ENCODE measurements at regions not wholly inside any gene's neighbourhood (a gene's known extent, or its start where the extent isn't known, plus 50 kb on each side); places are given as distances from the start of the nearest gene placed in this dataset.

DNA sequence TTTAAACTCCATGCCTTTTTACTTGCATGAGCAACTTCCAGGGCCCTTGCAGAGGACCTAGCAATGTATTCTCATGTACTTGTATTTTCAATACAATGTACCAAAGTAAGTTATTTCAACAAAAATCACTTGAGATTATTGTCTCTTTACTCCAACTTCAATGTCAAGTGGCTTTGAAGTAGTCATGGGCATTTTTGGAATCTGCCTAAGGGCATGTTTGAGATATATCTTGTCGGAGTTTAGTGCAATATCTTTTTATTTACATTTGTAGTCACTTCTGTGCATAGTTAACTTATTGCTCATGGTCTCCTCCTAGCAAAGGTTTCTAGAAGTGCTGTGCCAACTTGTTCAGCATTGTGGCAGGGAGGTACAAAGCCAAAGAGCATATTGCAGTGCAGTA, 508.7 kb upstream of the SEMA3D start:
- no peak for TF ChIP-seq CTCF (IDR thresholded peaks at IDR 0.05)
- no peak for TF ChIP-seq ZFX (IDR thresholded peaks at IDR 0.05; ENCODE audit: borderline replicate concordance)
